Cardiac fibroblast (primary cell): ENCODE measurements at regions not wholly inside any gene's neighbourhood (a gene's known extent, or its start where the extent isn't known, plus 50 kb on each side); places are given as distances from the start of the nearest gene placed in this dataset.

Experiments
- DNase-seq, 2 donors: peaks; one replicate each; pipeline versions ENCODE4 v3.0.0 to v3.0.0-alpha.2; 2010; ENCODE audit warnings: low read depth in 2 of 2
- H3K4me3 ChIP-seq, 2 donors: replicated peaks in 1 of 2; 1 replicate in 1 of 2; 2 replicates in 1 of 2; pipeline ENCODE4 v1.5.1; 2011; ENCODE audit warnings: low read depth in 2 of 2, low read length in 2 of 2, mild to moderate bottlenecking in 2 of 2, moderate library complexity in 1 of 2
- CTCF ChIP-seq: IDR thresholded peaks from one replicate; pipeline ENCODE4 v1.5.1; 2011; ENCODE audit warnings: low read depth, mild to moderate bottlenecking, low read length, inconsistent platforms

- H3K4me3 ChIP-seq, result no peak overlapping the region
- DNase-seq, result no peak
- TF ChIP-seq CTCF, result no peak
Observed at GRCh38 chr7:33661430-33662160, 243.7 kb upstream of the BMPER start.

GRCh38 chr7:33666531-33666930 lies 238.8 kb upstream of the BMPER start:
- DNase-seq, result peak in 1 of 2 donors; percentile 20
- H3K4me3 ChIP-seq, result no peak overlapping the region
- no peak for TF ChIP-seq CTCF

- TF ChIP-seq CTCF, result no peak
- no peak overlapping the region for H3K4me3 ChIP-seq
- peak; percentile 5 to 67 for DNase-seq
Observed at GRCh38 chr7:33667196-33667595, 238.1 kb upstream of the BMPER start.

- H3K4me3 ChIP-seq, result no peak overlapping the region
- TF ChIP-seq CTCF, result no peak
- peak; percentile 42 to 50 for DNase-seq
Observed at GRCh38 chr7:33669251-33669670, 236.1 kb upstream of the BMPER start.

- H3K4me3 ChIP-seq, result no peak overlapping the region
- no peak for DNase-seq
- no peak for TF ChIP-seq CTCF
Observed at GRCh38 chr7:33671531-33672262, 233.6 kb upstream of the BMPER start.

- TF ChIP-seq CTCF, result no peak
- DNase-seq, result no peak
- no peak overlapping the region for H3K4me3 ChIP-seq
Observed at GRCh38 chr7:33673029-33673700, 232.2 kb upstream of the BMPER start.
